OCI-LY7 (cell line): ENCODE measurements at regions not wholly inside any gene's neighbourhood (a gene's known extent, or its start where the extent isn't known, plus 50 kb on each side); places are given as distances from the start of the nearest gene placed in this dataset.

ENCODE experiments used
- CTCF ChIP-seq: fragments of 200-600 bp; sonication (generic); conservative IDR thresholded peaks from 2 replicates; pipeline ENCODE4 v1.5.1; 2014; ENCODE audit warnings: mild to moderate bottlenecking, antibody characterized with exemption, low read length, moderate library complexity, mixed read lengths
- EZH2phosphoT487 ChIP-seq: fragments of 200-600 bp; sonication (generic); IDR thresholded peaks from 2 replicates; pipeline ENCODE4 v1.6.1; 2018; ENCODE audit warnings: low read depth, borderline replicate concordance, mild to moderate bottlenecking, mixed run types, antibody characterized with exemption, low read length, moderate library complexity, mixed read lengths

GRCh38 chr3:39671600-39671999 lies 137.8 kb upstream of the MYRIP start:
- TF ChIP-seq CTCF (no peak), EZH2phosphoT487 (no peak)
